Ascending aorta (tissue), 2 donors: ENCODE measurements at regions not wholly inside any gene's neighbourhood (a gene's known extent, or its start where the extent isn't known, plus 50 kb on each side); places are given as distances from the start of the nearest gene placed in this dataset.

Source experiments
- DNase-seq, 2 donors: peaks; one replicate each; pipeline ENCODE4 v3.0.0-alpha.2; 2019; ENCODE audit warnings: low spot score in 2 of 2
- H3K27ac ChIP-seq, 2 donors: fragments of 200-600 bp; sonication (generic); one replicate each; pipeline ENCODE4 v1.5.1; 2016 to 2017; ENCODE audit warnings: mild to moderate bottlenecking in 1 of 2
- H3K27me3 ChIP-seq: fragments of 200-600 bp; sonication (generic); one replicate; pipeline ENCODE4 v1.5.1; 2017
- H3K36me3 ChIP-seq, 2 donors: fragments of 200-600 bp; sonication (generic); one replicate each; pipeline ENCODE4 v1.5.1; 2016
- H3K4me1 ChIP-seq, 2 donors: fragments of 200-600 bp; sonication (generic); one replicate each; pipeline ENCODE4 v1.5.1; 2016 to 2017; ENCODE audit warnings: mild to moderate bottlenecking in 1 of 2
- H3K4me3 ChIP-seq, 2 donors: fragments of 200-600 bp; sonication (generic); one replicate each; pipeline ENCODE4 v1.5.1; 2016 to 2017; ENCODE audit warnings: mild to moderate bottlenecking in 1 of 2
- H3K9me3 ChIP-seq, 2 donors: fragments of 200-600 bp; sonication (generic); one replicate each; pipeline ENCODE4 v1.5.1; 2016
- CTCF ChIP-seq, 3 experiments: fragments of 200-600 bp in 2 of 3; fragments of 450-650 bp in 1 of 3; sonication (generic) in 2 of 3; IDR thresholded peaks; one replicate each; pipeline ENCODE4 v1.5.1; 2016 to 2019; ENCODE audit warnings: antibody characterized with exemption in 3 of 3, mild to moderate bottlenecking in 1 of 3, moderate library complexity in 1 of 3
- intact Hi-C: fragments of 100-400 bp; cut with DNase I; formaldehyde crosslinking; loops from one replicate; pipeline ENCODE4 v1.15.1; 2023

- DNase-seq: no peak
- Histone ChIP-seq H3K27me3 (no peaks in the 10 kb centered on the region), H3K9me3 (no peaks in the 10 kb centered on the region), H3K27ac (no peak overlapping the region), H3K36me3 (no peaks in the 10 kb centered on the region), H3K4me3 (no peak overlapping the region), H3K4me1 (no peaks in the 10 kb centered on the region)
- intact Hi-C loops: no loop called here
- no peak for TF ChIP-seq CTCF (IDR thresholded peaks at IDR 0.05)
These were observed 366.3 kb downstream of the ICE1 start for GRCh38 chr5:5788793-5789192.

- intact Hi-C loops: no loop called here
These were observed 364.9 kb downstream of the ICE1 start for GRCh38 chr5:5787373-5787772.

GRCh38 chr5:5784101-5784500, 361.6 kb downstream of the ICE1 start:
- Histone ChIP-seq H3K36me3 (no peaks in the 10 kb centered on the region), H3K9me3 (no peaks in the 10 kb centered on the region), H3K27me3 (no peaks in the 10 kb centered on the region), H3K4me3 (no peak overlapping the region), H3K27ac (no peak overlapping the region), H3K4me1 (no peaks in the 10 kb centered on the region)
- TF ChIP-seq CTCF (IDR thresholded peaks at IDR 0.05): no peak
- intact Hi-C loops: no loop called here
- no peak for DNase-seq

More at GRCh38 chr5:5787373-5787772, 364.9 kb downstream of the ICE1 start:
- H3K4me3 ChIP-seq: no peak overlapping the region
- no peaks in the 10 kb centered on the region for H3K4me1 ChIP-seq
- TF ChIP-seq CTCF (IDR thresholded peaks at IDR 0.05): no peak
- no peaks in the 10 kb centered on the region for H3K36me3 ChIP-seq
- H3K27ac ChIP-seq: no peak overlapping the region
- H3K27me3 ChIP-seq: no peaks in the 10 kb centered on the region
- no peak for DNase-seq
- H3K9me3 ChIP-seq: no peaks in the 10 kb centered on the region

GRCh38 chr5:5783021-5783420, 360.5 kb downstream of the ICE1 start:
- no peaks in the 10 kb centered on the region for H3K27me3 ChIP-seq
- no peak for DNase-seq
- no peak overlapping the region for H3K27ac ChIP-seq
- H3K9me3 ChIP-seq: no peaks in the 10 kb centered on the region
- no peaks in the 10 kb centered on the region for H3K36me3 ChIP-seq
- no peaks in the 10 kb centered on the region for H3K4me1 ChIP-seq
- intact Hi-C loops: no loop called here
- TF ChIP-seq CTCF (IDR thresholded peaks at IDR 0.05): no peak
- no peak overlapping the region for H3K4me3 ChIP-seq

- TF ChIP-seq CTCF (IDR thresholded peaks at IDR 0.05): no peak
- H3K36me3 ChIP-seq: no peaks in the 10 kb centered on the region
These were observed 359.9 kb downstream of the ICE1 start for GRCh38 chr5:5782402-5782801.

GRCh38 chr5:5781335-5781734, 358.9 kb downstream of the ICE1 start:
- H3K36me3 ChIP-seq: no peaks in the 10 kb centered on the region
- TF ChIP-seq CTCF (IDR thresholded peaks at IDR 0.05): no peak
- no peaks in the 10 kb centered on the region for H3K4me1 ChIP-seq
- no peak overlapping the region for H3K27ac ChIP-seq
- no peaks in the 10 kb centered on the region for H3K9me3 ChIP-seq
- no peak for DNase-seq
- intact Hi-C loops: no loop called here
- H3K27me3 ChIP-seq: no peaks in the 10 kb centered on the region
- no peak overlapping the region for H3K4me3 ChIP-seq

More at GRCh38 chr5:5782402-5782801, 359.9 kb downstream of the ICE1 start:
- Histone ChIP-seq H3K27me3 (no peaks in the 10 kb centered on the region), H3K4me1 (no peaks in the 10 kb centered on the region), H3K4me3 (no peak overlapping the region), H3K27ac (no peak overlapping the region), H3K9me3 (no peaks in the 10 kb centered on the region)
- intact Hi-C loops: no loop called here
- no peak for DNase-seq
